SU-DHL-6 (cell line): ENCODE measurements at regions not wholly inside any gene's neighbourhood (a gene's known extent, or its start where the extent isn't known, plus 50 kb on each side); places are given as distances from the start of the nearest gene placed in this dataset.

Experiments
- EZH2phosphoT487 ChIP-seq: fragments of 200-600 bp; sonication (generic), shearing (Covaris generic); conservative IDR thresholded peaks from 2 replicates; pipeline ENCODE4 v1.6.1; 2018; ENCODE audit warnings: mild to moderate bottlenecking, antibody characterized with exemption, low read length, moderate library complexity, mixed read lengths
- TF ChIP-seq, protein P1 (sequence below): fragments of 200-600 bp; sonication (generic); IDR thresholded peaks from one replicate; pipeline ENCODE4 v1.5.1; 2017; ENCODE audit warnings: antibody characterized with exemption, mild to moderate bottlenecking, low read length, moderate library complexity; ENCODE audit not compliant: insufficient read depth, poor library complexity, severe bottlenecking

DNA sequence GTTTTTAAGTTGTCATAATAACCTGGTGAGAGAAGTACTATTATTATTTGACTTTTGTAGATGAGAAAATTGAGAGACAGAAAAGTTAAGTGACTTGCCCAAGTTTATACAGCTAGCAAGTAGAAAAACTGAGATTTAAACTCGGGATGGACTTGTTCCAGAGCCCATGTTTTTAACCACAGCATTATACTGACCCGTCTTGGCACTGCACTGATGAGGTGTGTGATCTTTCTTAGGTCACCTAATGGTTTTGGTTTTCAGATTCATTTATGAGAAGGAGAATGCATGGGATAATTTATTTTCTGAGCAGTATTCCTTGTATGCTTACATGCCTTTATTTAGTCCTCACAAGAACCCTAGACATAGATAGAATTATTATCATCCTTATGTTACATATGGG lies 201.8 kb upstream of the CDKN2B start:
- TF ChIP-seq, protein P1, sequence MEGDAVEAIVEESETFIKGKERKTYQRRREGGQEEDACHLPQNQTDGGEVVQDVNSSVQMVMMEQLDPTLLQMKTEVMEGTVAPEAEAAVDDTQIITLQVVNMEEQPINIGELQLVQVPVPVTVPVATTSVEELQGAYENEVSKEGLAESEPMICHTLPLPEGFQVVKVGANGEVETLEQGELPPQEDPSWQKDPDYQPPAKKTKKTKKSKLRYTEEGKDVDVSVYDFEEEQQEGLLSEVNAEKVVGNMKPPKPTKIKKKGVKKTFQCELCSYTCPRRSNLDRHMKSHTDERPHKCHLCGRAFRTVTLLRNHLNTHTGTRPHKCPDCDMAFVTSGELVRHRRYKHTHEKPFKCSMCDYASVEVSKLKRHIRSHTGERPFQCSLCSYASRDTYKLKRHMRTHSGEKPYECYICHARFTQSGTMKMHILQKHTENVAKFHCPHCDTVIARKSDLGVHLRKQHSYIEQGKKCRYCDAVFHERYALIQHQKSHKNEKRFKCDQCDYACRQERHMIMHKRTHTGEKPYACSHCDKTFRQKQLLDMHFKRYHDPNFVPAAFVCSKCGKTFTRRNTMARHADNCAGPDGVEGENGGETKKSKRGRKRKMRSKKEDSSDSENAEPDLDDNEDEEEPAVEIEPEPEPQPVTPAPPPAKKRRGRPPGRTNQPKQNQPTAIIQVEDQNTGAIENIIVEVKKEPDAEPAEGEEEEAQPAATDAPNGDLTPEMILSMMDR = no peak
- no peak for TF ChIP-seq EZH2phosphoT487
